ENCODE measurements at regions not wholly inside any gene's neighbourhood (a gene's known extent, or its start where the extent isn't known, plus 50 kb on each side); places are given as distances from the start of the nearest gene placed in this dataset.

GRCh38 chr4:18582841-18583240 is 561.3 kb upstream of the LCORL start (continued):
- TF ChIP-seq ZFX (CRISPR knock-in tag; IDR thresholded peaks at IDR 0.05; ENCODE audit: low read depth) (no peak), MAX (IDR thresholded peaks at IDR 0.05) (no peak), ZNF777 (CRISPR knock-in tag; IDR thresholded peaks at IDR 0.05) (no peak)

DNA sequence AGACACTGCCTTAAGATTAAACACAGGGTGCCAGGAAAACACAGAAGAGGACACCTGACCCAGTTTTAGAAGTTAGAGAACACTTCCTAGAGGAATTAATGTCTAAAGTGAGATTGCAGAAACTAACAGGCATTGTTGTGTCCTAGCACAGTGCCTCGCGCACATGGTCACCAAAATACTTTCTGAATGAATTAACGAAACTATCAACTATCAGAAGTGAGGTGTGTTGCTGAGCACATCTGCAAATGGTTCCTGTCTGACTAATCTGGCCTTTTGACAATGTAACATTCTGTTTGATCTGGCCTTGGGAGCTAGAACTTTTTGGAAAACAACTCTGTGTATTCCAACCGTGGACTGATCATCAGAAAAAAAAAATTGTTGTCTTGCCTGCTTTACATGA is 556.8 kb upstream of the LCORL start:
- no peak overlapping the region for H3K27ac ChIP-seq (ENCODE audit: extremely low read length, insufficient read depth, low read length)
- H3K9ac ChIP-seq (ENCODE audit: insufficient read depth, low read depth, low read length): no peak overlapping the region
- DNase-seq (ENCODE audit: low spot score) (no peak), FAIRE-seq (no peak), ATAC-seq (no peak)
- ChIA-PET POLR2A (no interaction called here), CTCF (ENCODE audit: low intra/inter-chr PET ratio, low total read pairs) (no interaction called here)
- in situ Hi-C loops (cut with HindIII; ENCODE audit: extremely low pct_ligation_motif_present, low pct_unique_long_range_greater_than_20kb): no loop called here
- no peak overlapping the region for H3K4me2 ChIP-seq (ENCODE audit: low read depth, low read length)
- no TSS peak for BruUV-seq (replicated peaks)
- WGBS (ENCODE audit: low lambda C conversion rate): 31% methylated on average over 4 of the region's 4 CpGs
- H2AFZ ChIP-seq (ENCODE audit: low read length): no peak overlapping the region
- intact Hi-C loops (cut with micrococcal nuclease; ENCODE audit: unreplicated experiment): no loop called here
- H3K79me2 ChIP-seq (ENCODE audit: insufficient read depth, low read length): no peaks in the 10 kb centered on the region
- no peak overlapping the region for H3K4me3 ChIP-seq (replicated peaks in 1 of 3; ENCODE audit: insufficient read depth in 1 of 3, low read depth in 2 of 3, low read length in 3 of 3)
- no peaks in the 10 kb centered on the region for H3K36me3 ChIP-seq (replicated peaks in 1 of 2; ENCODE audit: control insufficient read depth in 1 of 2, insufficient read depth in 2 of 2, low read length in 2 of 2)
- TF ChIP-seq AGO2 (optimal IDR thresholded peaks at IDR 0.05; ENCODE audit: low read depth, low read length) (no peak), NCOR1 (IDR thresholded peaks at IDR 0.05; ENCODE audit: borderline replicate concordance, low read length) (no peak), GATA4 (IDR thresholded peaks at IDR 0.05; ENCODE audit: borderline replicate concordance, low read depth) (no peak), ZFP41 (CRISPR knock-in tag; IDR thresholded peaks at IDR 0.05; ENCODE audit: borderline replicate concordance) (no peak), ZNF772 (CRISPR knock-in tag; IDR thresholded peaks at IDR 0.05) (no peak), RBM22 (optimal IDR thresholded peaks at IDR 0.05; ENCODE audit: low read length) (no peak), ZNF572 (CRISPR knock-in tag; IDR thresholded peaks at IDR 0.05) (no peak), ZFP36L1 (CRISPR knock-in tag; IDR thresholded peaks at IDR 0.05) (no peak), ZNF782 (CRISPR knock-in tag; IDR thresholded peaks at IDR 0.05; ENCODE audit: borderline replicate concordance) (no peak), MEF2D (CRISPR knock-in tag; IDR thresholded peaks at IDR 0.05) (no peak), FIP1L1 (IDR thresholded peaks at IDR 0.05; ENCODE audit: borderline replicate concordance, insufficient read depth, low read depth, low read length) (no peak), ZKSCAN1 (IDR thresholded peaks at IDR 0.05; ENCODE audit: low read length) (no peak)
- TF ChIP-seq, protein P1, sequence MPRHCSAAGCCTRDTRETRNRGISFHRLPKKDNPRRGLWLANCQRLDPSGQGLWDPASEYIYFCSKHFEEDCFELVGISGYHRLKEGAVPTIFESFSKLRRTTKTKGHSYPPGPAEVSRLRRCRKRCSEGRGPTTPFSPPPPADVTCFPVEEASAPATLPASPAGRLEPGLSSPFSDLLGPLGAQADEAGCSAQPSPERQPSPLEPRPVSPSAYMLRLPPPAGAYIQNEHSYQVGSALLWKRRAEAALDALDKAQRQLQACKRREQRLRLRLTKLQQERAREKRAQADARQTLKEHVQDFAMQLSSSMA (CRISPR knock-in tag; IDR thresholded peaks at IDR 0.05): no peak
- TF ChIP-seq, protein P2, sequence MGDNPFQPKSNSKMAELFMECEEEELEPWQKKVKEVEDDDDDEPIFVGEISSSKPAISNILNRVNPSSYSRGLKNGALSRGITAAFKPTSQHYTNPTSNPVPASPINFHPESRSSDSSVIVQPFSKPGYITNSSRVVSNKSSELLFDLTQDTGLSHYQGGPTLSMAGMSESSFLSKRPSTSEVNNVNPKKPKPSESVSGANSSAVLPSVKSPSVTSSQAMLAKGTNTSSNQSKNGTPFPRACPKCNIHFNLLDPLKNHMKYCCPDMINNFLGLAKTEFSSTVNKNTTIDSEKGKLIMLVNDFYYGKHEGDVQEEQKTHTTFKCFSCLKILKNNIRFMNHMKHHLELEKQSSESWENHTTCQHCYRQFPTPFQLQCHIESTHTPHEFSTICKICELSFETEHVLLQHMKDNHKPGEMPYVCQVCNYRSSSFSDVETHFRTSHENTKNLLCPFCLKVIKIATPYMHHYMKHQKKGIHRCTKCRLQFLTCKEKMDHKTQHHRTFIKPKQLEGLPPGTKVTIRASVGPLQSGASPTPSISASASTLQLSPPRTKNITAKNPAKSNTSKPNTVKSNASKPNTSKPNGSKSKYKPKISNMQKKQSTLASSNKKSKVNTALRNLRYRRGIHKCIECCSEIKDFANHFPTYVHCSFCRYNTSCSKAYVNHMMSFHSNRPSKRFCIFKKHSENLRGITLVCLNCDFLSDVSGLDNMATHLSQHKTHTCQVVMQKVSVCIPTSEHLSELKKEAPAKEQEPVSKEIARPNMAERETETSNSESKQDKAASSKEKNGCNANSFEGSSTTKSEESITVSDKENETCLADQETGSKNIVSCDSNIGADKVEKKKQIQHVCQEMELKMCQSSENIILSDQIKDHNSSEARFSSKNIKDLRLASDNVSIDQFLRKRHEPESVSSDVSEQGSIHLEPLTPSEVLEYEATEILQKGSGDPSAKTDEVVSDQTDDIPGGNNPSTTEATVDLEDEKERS (CRISPR knock-in tag; IDR thresholded peaks at IDR 0.05): no peak
- H3K9me3 ChIP-seq (ENCODE audit: low read length): no peaks in the 10 kb centered on the region
- no peaks in the 10 kb centered on the region for H4K20me1 ChIP-seq (ENCODE audit: insufficient read depth, low read length)
- no peaks in the 10 kb centered on the region for H3K27me3 ChIP-seq (ENCODE audit: control insufficient read depth in 1 of 2, insufficient read depth in 2 of 2, low read length in 2 of 2)
- H3K4me1 ChIP-seq (ENCODE audit: insufficient read depth, low read length): peaks cover 12% of the 10 kb centered on the region

Measured in HepG2 (cell line).